Suprapubic skin (tissue), 4 donors: ENCODE measurements at regions not wholly inside any gene's neighbourhood (a gene's known extent, or its start where the extent isn't known, plus 50 kb on each side); places are given as distances from the start of the nearest gene placed in this dataset.

Experiments
- EP300 ChIP-seq: sonication (generic); formaldehyde crosslinking; IDR thresholded peaks from one replicate; pipeline ENCODE4 v1.6.1; 2017; ENCODE audit warnings: antibody characterized with exemption
- POLR2A ChIP-seq, 2 donors: fragments of 450-650 bp; IDR thresholded peaks; one replicate each; pipeline ENCODE4 v1.6.1; 2017; ENCODE audit warnings: antibody characterized with exemption in 2 of 2, mild to moderate bottlenecking in 2 of 2, moderate library complexity in 2 of 2
- POLR2AphosphoS5 ChIP-seq, 3 donors: sonication (generic); formaldehyde crosslinking; IDR thresholded peaks; one replicate each; pipeline ENCODE4 v1.6.1; 2017; ENCODE audit warnings: antibody characterized with exemption in 3 of 3
- TF ChIP-seq, protein P1 (sequence below), 2 donors: fragments of 200-600 bp in 1 of 2; fragments of 450-650 bp in 1 of 2; sonication (generic) in 1 of 2; IDR thresholded peaks; one replicate each; pipeline ENCODE4 v1.5.1; 2016 to 2019; ENCODE audit warnings: antibody characterized with exemption in 2 of 2, mild to moderate bottlenecking in 1 of 2, moderate library complexity in 1 of 2

- no peak for TF ChIP-seq POLR2A (IDR thresholded peaks at IDR 0.05)
- no peak for TF ChIP-seq POLR2AphosphoS5 (IDR thresholded peaks at IDR 0.05)
- TF ChIP-seq, protein P1, sequence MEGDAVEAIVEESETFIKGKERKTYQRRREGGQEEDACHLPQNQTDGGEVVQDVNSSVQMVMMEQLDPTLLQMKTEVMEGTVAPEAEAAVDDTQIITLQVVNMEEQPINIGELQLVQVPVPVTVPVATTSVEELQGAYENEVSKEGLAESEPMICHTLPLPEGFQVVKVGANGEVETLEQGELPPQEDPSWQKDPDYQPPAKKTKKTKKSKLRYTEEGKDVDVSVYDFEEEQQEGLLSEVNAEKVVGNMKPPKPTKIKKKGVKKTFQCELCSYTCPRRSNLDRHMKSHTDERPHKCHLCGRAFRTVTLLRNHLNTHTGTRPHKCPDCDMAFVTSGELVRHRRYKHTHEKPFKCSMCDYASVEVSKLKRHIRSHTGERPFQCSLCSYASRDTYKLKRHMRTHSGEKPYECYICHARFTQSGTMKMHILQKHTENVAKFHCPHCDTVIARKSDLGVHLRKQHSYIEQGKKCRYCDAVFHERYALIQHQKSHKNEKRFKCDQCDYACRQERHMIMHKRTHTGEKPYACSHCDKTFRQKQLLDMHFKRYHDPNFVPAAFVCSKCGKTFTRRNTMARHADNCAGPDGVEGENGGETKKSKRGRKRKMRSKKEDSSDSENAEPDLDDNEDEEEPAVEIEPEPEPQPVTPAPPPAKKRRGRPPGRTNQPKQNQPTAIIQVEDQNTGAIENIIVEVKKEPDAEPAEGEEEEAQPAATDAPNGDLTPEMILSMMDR (IDR thresholded peaks at IDR 0.05) = no peak
- no peak for TF ChIP-seq EP300
These were observed 1708.9 kb downstream of the SLITRK5 start for GRCh38 chr13:89380101-89380500.
